ENCODE measurements at regions not wholly inside any gene's neighbourhood (a gene's known extent, or its start where the extent isn't known, plus 50 kb on each side); places are given as distances from the start of the nearest gene placed in this dataset.
"Not testable (repeated sequence)": the region's sequence is repeated elsewhere in the genome, so short reads cannot be mapped to it uniquely, and the experiment has no call there.

DNA sequence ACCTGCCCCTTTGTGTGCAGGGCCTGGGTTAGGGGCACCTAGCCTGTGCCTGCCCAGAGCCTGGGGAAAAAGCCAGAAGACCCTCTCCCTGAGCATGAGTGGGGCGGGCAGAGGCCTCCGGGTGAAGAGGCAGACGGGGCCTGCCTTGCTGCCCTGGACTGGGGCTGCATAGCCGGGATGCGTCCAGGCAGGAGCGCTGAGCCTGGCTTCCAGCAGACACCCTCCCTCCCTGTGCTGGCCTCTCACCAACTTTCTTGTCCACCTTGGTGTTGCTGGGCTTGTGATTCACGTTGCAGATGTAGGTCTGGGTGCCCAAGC is 216.1 kb downstream of the TMEM121 start:
- no peak overlapping the region for H3K27ac ChIP-seq
- no peaks in the 10 kb centered on the region for H3K9me3 ChIP-seq (ENCODE audit: severe bottlenecking)
- no peak for DNase-seq
- no peaks in the 10 kb centered on the region for H3K36me3 ChIP-seq
- no peak overlapping the region for H3K4me3 ChIP-seq (ENCODE audit: low read depth, low read length)
- H3K27me3 ChIP-seq (ENCODE audit: insufficient read depth, low read depth, severe bottlenecking) = peaks cover 12% of the 10 kb centered on the region
- TF ChIP-seq, protein P1, sequence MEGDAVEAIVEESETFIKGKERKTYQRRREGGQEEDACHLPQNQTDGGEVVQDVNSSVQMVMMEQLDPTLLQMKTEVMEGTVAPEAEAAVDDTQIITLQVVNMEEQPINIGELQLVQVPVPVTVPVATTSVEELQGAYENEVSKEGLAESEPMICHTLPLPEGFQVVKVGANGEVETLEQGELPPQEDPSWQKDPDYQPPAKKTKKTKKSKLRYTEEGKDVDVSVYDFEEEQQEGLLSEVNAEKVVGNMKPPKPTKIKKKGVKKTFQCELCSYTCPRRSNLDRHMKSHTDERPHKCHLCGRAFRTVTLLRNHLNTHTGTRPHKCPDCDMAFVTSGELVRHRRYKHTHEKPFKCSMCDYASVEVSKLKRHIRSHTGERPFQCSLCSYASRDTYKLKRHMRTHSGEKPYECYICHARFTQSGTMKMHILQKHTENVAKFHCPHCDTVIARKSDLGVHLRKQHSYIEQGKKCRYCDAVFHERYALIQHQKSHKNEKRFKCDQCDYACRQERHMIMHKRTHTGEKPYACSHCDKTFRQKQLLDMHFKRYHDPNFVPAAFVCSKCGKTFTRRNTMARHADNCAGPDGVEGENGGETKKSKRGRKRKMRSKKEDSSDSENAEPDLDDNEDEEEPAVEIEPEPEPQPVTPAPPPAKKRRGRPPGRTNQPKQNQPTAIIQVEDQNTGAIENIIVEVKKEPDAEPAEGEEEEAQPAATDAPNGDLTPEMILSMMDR (IDR thresholded peaks at IDR 0.05; ENCODE audit: low read depth, low read length) = no peak

DNA sequence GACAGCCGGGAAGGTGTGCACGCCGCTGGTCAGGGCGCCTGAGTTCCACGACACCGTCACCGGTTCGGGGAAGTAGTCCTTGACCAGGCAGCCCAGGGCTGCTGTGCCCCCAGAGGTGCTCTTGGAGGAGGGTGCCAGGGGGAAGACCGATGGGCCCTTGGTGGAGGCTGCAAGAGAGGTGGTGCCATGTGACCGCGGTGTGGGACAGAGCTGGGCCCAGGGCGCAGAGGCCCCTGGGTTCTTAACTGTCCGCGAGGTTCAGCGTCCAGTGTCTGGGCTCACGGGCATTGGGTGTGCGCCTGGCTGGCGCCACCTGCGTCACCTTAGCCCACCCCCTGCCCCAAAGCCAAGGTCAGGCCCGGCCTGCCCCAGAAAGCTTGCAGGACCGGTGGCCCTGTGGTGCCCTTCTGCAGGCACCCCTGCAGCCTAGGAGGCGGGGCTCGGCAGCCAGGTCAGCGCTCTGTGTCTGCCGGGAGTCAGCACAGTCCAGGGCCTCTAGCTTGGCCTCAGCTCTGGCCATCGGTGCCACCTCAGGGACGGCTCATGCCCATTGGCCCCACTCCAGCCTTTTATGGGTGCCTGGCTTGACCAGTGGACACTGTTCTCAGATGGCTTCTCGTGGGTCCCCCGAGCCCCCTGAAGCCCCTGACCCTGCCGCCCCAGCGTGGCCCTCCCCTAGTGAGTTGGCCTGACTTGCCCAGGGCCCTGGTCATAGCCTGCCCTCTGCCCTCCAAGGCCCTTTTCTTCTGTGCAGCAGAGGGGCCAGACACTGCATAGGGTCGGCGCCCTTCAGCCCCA is 216.7 kb downstream of the TMEM121 start:
- not testable (repeated sequence) for H3K27ac ChIP-seq; H3K36me3 ChIP-seq; H3K4me3 ChIP-seq (ENCODE audit: low read depth, low read length); H3K9me3 ChIP-seq (ENCODE audit: severe bottlenecking); DNase-seq
- peaks cover 17% of the 10 kb centered on the region for H3K27me3 ChIP-seq (ENCODE audit: insufficient read depth, low read depth, severe bottlenecking)

DNA sequence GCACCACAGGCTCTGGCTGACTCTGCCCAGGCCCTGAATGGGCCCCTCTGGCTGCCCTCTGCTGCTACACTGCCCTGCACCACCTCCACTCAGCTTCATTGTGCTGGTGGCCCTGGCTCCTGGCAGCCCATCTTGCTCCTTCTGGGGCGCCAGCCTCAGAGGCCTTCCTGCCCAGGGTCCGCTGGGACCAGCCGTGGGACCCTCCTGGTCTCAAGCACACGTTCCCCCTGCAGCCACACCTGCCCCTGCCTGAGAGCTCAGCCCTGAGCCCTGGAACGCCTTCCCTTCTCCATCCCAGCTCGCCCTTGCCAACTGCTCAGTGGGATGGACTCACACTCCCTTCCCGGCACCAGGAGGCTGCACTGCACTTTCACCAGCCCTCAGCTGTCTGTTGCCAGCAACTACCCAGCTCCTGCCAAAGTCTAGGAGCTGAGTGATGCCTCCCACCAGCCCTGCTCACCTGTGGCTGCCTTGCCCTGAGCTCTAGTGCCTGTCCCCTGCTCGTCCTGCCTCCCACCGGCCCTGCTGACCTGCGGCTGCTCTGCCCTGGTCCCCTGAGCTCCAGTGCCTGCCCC is 217.9 kb downstream of the TMEM121 start:
- peaks cover 19% of the 10 kb centered on the region for H3K27me3 ChIP-seq (ENCODE audit: insufficient read depth, low read depth, severe bottlenecking)
- H3K4me3 ChIP-seq (ENCODE audit: low read depth, low read length); DNase-seq; H3K36me3 ChIP-seq; H3K27ac ChIP-seq; H3K9me3 ChIP-seq (ENCODE audit: severe bottlenecking): not testable (repeated sequence)

DNA sequence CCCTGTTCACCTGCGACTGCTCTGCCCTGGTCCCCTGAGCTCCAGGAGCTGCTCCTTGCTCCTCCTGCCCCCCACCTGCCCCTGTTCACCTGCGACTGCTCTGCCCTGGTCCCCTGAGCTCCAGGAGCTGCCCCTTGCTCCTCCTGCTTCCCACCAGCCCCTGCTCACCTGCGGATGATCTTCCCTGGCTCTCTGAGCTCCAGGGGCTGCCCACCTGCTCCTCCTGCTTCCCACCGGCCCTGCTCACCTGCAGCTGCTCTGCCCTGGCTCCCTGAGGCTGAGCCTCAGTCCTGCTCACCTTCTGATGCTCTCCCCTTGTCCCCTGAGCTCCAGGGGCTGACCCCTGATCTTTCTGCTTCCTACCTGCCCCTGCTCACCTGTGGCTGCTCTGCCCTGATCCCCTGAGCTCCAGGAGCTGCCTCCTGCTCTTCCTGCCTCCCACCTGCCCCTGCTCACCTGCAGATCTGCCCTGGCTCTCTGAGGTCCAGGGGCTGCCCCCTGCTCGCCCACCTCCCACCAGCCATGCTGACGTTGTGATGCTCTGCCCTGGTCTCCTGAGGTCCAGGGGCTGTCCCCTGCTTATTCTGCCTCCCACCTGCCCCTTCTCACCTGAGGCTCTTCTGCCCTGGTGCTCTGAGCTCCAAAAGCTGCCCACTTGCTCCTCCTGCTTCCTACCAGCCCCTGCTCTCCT is 219.2 kb downstream of the TMEM121 start:
- no peaks in the 10 kb centered on the region for H3K36me3 ChIP-seq
- TF ChIP-seq, protein P1 (IDR thresholded peaks at IDR 0.05; ENCODE audit: low read depth, low read length) = no peak
- H3K27ac ChIP-seq = no peak overlapping the region
- no peak for DNase-seq
- no peaks in the 10 kb centered on the region for H3K9me3 ChIP-seq (ENCODE audit: severe bottlenecking)
- peaks cover 22% of the 10 kb centered on the region for H3K27me3 ChIP-seq (ENCODE audit: insufficient read depth, low read depth, severe bottlenecking)
- no peak overlapping the region for H3K4me3 ChIP-seq (ENCODE audit: low read depth, low read length)

DNA sequence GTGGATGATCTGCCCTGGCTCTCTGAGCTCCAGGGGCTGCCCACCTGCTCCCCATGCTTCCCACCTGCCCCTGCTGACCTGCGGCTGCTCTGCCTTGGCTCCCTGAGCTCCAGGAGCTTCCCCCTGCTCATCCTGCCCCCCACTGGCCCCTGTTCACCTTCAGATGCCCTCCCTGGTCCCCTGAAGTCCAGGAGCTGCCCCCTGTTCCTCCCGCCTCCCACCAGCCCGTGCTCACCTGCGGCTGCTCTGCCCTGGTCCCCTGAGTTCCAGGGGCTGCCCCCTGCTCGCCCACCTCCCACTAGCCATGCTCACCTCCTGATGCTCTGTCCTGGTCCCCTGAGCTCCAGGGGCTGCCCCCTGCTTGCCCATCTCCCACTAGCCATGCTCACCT is 219.7 kb downstream of the TMEM121 start:
- H3K4me3 ChIP-seq (ENCODE audit: low read depth, low read length) = no peak overlapping the region
- H3K27ac ChIP-seq = no peak overlapping the region
- peaks cover 22% of the 10 kb centered on the region for H3K27me3 ChIP-seq (ENCODE audit: insufficient read depth, low read depth, severe bottlenecking)
- H3K9me3 ChIP-seq (ENCODE audit: severe bottlenecking) = no peaks in the 10 kb centered on the region
- H3K36me3 ChIP-seq = no peaks in the 10 kb centered on the region
- DNase-seq = no peak
- TF ChIP-seq, protein P1 (IDR thresholded peaks at IDR 0.05; ENCODE audit: low read depth, low read length) = no peak

DNA sequence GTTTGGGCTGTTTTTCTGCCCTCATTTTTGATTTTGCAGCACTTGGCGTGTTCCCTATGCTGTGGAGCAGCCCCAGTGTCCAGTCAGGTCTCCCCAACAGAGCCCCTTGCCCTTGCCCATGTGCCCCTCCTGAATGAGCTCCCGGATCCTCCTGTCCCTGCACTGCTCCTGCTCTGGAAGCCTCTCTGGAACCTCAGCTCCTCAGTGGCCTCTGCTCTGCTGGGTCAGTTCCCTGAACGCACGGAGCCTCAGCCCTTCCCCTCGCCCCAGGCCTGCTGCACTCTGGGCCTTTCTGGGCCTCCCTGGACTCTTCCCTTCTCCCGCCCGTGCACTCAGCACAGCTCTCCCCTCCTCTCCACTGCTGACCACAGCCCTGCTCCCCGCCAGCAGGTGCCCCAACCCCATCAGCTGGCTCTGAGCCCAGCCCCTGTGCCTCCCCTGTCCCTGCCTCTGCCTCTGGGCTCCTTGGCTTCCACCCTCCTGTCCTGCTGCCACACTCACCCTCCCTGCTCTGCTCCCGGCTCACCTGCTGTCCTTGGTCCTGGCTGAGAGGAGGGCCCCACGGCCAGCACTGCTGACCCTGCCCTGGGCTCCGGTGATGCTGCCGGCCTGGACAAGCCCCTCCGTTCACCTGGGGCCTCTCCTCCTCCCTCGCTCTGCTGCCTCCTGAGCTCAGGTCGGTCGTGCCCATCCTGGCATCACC is 220.6 kb downstream of the TMEM121 start:
- peaks cover 20% of the 10 kb centered on the region for H3K27me3 ChIP-seq (ENCODE audit: insufficient read depth, low read depth, severe bottlenecking)
- H3K36me3 ChIP-seq; H3K27ac ChIP-seq; H3K4me3 ChIP-seq (ENCODE audit: low read depth, low read length); DNase-seq; H3K9me3 ChIP-seq (ENCODE audit: severe bottlenecking): not testable (repeated sequence)

DNA sequence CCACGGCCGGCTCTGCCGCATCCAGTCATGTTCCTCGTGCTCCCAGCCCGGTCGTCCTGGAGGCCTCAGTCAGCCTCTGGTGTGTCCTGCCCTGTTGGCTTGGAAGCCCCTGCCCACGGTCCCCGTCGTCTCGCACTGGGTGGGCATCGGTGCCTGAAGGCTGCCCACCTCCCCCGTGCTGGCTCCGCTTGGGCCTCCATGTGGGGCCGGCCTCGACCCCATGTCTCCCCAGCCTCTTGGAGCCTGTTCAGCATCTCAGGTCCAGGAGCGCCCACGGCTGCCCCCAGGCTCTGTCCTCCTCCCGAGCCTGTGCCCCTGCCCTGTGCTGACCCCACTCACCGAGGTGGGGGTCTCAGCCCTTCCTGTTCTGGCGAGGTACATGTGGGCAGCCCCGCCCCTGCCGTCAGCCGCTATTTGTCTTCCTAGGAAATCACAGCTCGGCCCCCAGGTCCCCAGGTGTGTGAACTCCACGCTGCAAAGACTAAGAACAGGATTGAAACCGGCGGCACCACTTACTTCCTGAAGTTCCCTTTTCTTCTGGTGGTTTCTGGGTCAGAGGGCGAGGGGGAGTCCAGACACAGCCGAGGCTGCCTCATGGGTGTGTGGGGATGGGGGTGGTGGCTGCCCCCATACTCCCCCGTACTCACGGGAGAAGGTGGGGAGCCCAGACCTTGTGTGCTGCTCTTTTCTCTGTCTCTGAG is 221.3 kb downstream of the TMEM121 start:
- peaks cover 17% of the 10 kb centered on the region for H3K27me3 ChIP-seq (ENCODE audit: insufficient read depth, low read depth, severe bottlenecking)
- H3K4me3 ChIP-seq (ENCODE audit: low read depth, low read length); DNase-seq; H3K9me3 ChIP-seq (ENCODE audit: severe bottlenecking); H3K27ac ChIP-seq; H3K36me3 ChIP-seq: not testable (repeated sequence)
